ENCODE measurements at regions not wholly inside any gene's neighbourhood (a gene's known extent, or its start where the extent isn't known, plus 50 kb on each side); places are given as distances from the start of the nearest gene placed in this dataset.

DNA sequence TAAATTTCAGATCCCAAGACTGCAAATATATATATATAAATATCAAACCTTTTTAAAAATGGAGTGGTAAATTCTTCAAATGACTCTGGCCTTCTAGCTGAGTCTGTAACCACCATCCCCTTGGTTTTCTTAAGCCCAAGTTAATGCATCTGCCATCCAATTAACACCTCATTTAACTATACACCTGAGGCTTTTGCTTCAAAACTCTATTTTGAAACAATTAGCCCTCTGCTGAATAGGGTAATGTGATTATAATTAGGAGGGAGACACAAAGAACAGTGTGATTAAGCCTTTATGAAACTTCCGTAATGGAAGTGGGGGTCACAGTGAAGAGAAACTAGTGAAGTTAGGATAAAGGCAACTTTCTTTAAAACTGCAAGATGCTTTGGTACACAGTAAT lies 83.6 kb downstream of the GPR37 start:
- no peak overlapping the region for H3K27ac Mint-ChIP-seq
- no peak overlapping the region for H4K8ac ChIP-seq (replicated peaks; ENCODE audit: insufficient read length, low read depth, low read length)
- H2BK120ac ChIP-seq (ENCODE audit: low read depth, low read length, poor library complexity, severe bottlenecking), result no peak overlapping the region
- no peaks in the 10 kb centered on the region for H3K27me3 ChIP-seq (ENCODE audit: insufficient read depth, low read length)
- H3K18ac ChIP-seq (ENCODE audit: insufficient read length, low read depth, low read length), result no peak overlapping the region
- no peak for DNase-seq
- no peak overlapping the region for H3T11ph ChIP-seq (ENCODE audit: low read length)
- no peak overlapping the region for H2BK15ac ChIP-seq (ENCODE audit: low read depth, low read length)
- no peaks in the 10 kb centered on the region for H3K9me3 ChIP-seq (ENCODE audit: control insufficient read depth, low read depth, low read length)
- no peaks in the 10 kb centered on the region for H3K4me1 ChIP-seq (ENCODE audit: insufficient read depth, low read length)
- H4K20me1 ChIP-seq (ENCODE audit: control insufficient read depth, insufficient read depth, insufficient read length), result no peaks in the 10 kb centered on the region
- TF ChIP-seq, protein P1, sequence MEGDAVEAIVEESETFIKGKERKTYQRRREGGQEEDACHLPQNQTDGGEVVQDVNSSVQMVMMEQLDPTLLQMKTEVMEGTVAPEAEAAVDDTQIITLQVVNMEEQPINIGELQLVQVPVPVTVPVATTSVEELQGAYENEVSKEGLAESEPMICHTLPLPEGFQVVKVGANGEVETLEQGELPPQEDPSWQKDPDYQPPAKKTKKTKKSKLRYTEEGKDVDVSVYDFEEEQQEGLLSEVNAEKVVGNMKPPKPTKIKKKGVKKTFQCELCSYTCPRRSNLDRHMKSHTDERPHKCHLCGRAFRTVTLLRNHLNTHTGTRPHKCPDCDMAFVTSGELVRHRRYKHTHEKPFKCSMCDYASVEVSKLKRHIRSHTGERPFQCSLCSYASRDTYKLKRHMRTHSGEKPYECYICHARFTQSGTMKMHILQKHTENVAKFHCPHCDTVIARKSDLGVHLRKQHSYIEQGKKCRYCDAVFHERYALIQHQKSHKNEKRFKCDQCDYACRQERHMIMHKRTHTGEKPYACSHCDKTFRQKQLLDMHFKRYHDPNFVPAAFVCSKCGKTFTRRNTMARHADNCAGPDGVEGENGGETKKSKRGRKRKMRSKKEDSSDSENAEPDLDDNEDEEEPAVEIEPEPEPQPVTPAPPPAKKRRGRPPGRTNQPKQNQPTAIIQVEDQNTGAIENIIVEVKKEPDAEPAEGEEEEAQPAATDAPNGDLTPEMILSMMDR (conservative IDR thresholded peaks at IDR 0.05), result no peak
- no peak overlapping the region for H4K91ac ChIP-seq (ENCODE audit: insufficient read length, low read depth, low read length)
- no peak overlapping the region for H3K23ac ChIP-seq (ENCODE audit: insufficient read length, low read depth, low read length)
- H2AFZ ChIP-seq (ENCODE audit: low read length), result no peak overlapping the region
- no peaks in the 10 kb centered on the region for H3K36me3 Mint-ChIP-seq (ENCODE audit: insufficient read depth in 1 of 3, low read depth in 3 of 3)
- H2AK5ac ChIP-seq (ENCODE audit: insufficient read length, low read length), result no peak overlapping the region
- no peak overlapping the region for H4K5ac ChIP-seq (ENCODE audit: insufficient read length, low read depth, low read length)
- no peak overlapping the region for H2BK20ac ChIP-seq (ENCODE audit: low read depth, low read length, poor library complexity, severe bottlenecking)
- H3K4me2 ChIP-seq (ENCODE audit: insufficient read depth, insufficient read length, low read length), result no peak overlapping the region
- H3K27me3 Mint-ChIP-seq (ENCODE audit: low read depth), result no peaks in the 10 kb centered on the region
- H3K4ac ChIP-seq (ENCODE audit: low read depth, low read length), result no peak overlapping the region
- H3K56ac ChIP-seq (ENCODE audit: insufficient read length, low read depth, low read length), result no peak overlapping the region
- no peaks in the 10 kb centered on the region for H3K23me2 ChIP-seq (ENCODE audit: insufficient read length, low read depth, low read length, poor library complexity, severe bottlenecking)
- H3K14ac ChIP-seq (ENCODE audit: insufficient read depth, low read length), result no peak overlapping the region
- H3K27ac ChIP-seq (ENCODE audit: insufficient read length, low read depth, low read length), result no peak overlapping the region
- no peak overlapping the region for H3K9ac ChIP-seq (ENCODE audit: extremely low read depth, insufficient read length, low read length)
- H3K4me3 Mint-ChIP-seq, result no peak overlapping the region
- H3K79me1 ChIP-seq (ENCODE audit: insufficient read depth, low read depth, low read length, poor library complexity, severe bottlenecking), result no peaks in the 10 kb centered on the region
- no CpG with 5 or more reads among the region's 1 CpG for WGBS (ENCODE audit: extremely low coverage, insufficient read length, low lambda C conversion rate)
- H2BK5ac ChIP-seq (ENCODE audit: insufficient read length, low read length), result no peak overlapping the region
- H2BK12ac ChIP-seq (ENCODE audit: insufficient read length, low read depth, low read length), result no peak overlapping the region
- no peaks in the 10 kb centered on the region for H3K9me3 Mint-ChIP-seq
- no peaks in the 10 kb centered on the region for H3K79me2 ChIP-seq (ENCODE audit: insufficient read depth, low read length)
- peaks cover 15% of the 10 kb centered on the region in 2 experiments; a peak in 3 of 4 replicates for H3K4me1 Mint-ChIP-seq

Measured in H9 (cell line).